ENCODE measurements at regions not wholly inside any gene's neighbourhood (a gene's known extent, or its start where the extent isn't known, plus 50 kb on each side); places are given as distances from the start of the nearest gene placed in this dataset.

DNA sequence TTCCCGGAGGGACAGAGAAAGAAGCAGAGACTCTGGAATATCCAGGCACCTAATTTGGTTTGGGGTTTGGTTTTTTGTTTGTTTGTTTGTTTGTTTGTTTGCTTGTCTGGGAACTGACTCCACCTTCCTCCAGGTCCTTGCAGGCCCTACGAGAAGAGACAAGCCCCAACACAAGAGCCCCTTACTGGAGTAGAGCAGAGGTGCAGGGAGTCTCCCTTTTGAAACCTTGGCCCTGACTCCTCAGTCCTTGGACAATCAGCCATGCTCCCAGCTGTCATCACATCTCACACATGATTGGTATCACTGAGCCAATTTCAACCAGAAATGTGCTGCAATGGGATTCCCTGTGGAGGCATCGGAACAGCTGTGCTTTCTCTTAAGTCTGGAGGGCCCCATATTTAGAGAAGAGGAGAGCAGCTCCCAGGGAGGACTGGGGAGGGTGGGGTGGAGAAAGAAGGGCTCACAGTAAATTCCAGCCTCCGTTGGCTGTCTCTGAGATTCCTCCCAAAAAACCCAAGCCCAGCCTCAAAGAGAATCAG, 279.9 kb upstream of the NCKAP5 start:
- peaks cover 6% of the 10 kb centered on the region; the same call in 1 of the 2 replicates for H3K27me3 ChIP-seq (ENCODE audit: insufficient read depth, low read length)
- H3K79me2 ChIP-seq (ENCODE audit: insufficient read depth, low read length) = no peaks in the 10 kb centered on the region
- intact Hi-C loops (cut with micrococcal nuclease) = loop anchor here (10.0 kb wide), 2 partner anchors 673 to 1173 kb away; partner anchors contain the start of gene LYPD1
- H3K4me3 ChIP-seq (replicated peaks in 1 of 2; ENCODE audit: low read depth in 1 of 2, low read length in 2 of 2) = no peak overlapping the region
- no TSS peak for BruUV-seq (replicated peaks)
- H3K4me2 ChIP-seq (ENCODE audit: low read length) = no peak overlapping the region
- TF ChIP-seq, protein P1, sequence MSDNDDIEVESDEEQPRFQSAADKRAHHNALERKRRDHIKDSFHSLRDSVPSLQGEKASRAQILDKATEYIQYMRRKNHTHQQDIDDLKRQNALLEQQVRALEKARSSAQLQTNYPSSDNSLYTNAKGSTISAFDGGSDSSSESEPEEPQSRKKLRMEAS (IDR thresholded peaks at IDR 0.05) = no peak
- TF ChIP-seq JUND (IDR thresholded peaks at IDR 0.05) (no peak), CEBPB (IDR thresholded peaks at IDR 0.05; ENCODE audit: low read depth) (no peak), ZNF274 (IDR thresholded peaks at IDR 0.05; ENCODE audit: low read depth, low read length) (no peak), POLR2AphosphoS5 (IDR thresholded peaks at IDR 0.05; ENCODE audit: low read depth, low read length) (no peak), REST (IDR thresholded peaks at IDR 0.05; ENCODE audit: low read depth) (no peak), YY1 (IDR thresholded peaks at IDR 0.05; ENCODE audit: extremely low read depth, insufficient replicate concordance, low read depth, low read length) (no peak), SRF (IDR thresholded peaks at IDR 0.05; ENCODE audit: low read depth) (no peak), SP1 (IDR thresholded peaks at IDR 0.05; ENCODE audit: low read depth) (no peak), POLR2A (IDR thresholded peaks at IDR 0.05; ENCODE audit: borderline replicate concordance, extremely low read depth, insufficient read depth, insufficient read length) (no peak), FOSL1 (IDR thresholded peaks at IDR 0.05; ENCODE audit: low read depth) (no peak), ELF1 (IDR thresholded peaks at IDR 0.05; ENCODE audit: borderline replicate concordance, low read depth) (no peak), TCF7L2 (IDR thresholded peaks at IDR 0.05; ENCODE audit: borderline replicate concordance, extremely low read depth, insufficient read depth, insufficient read length) (no peak), EGR1 (IDR thresholded peaks at IDR 0.05; ENCODE audit: low read depth) (no peak), EZH2phosphoT487 (IDR thresholded peaks at IDR 0.05; ENCODE audit: borderline replicate concordance) (no peak), CBX3 (IDR thresholded peaks at IDR 0.05; ENCODE audit: low read depth) (no peak), SIN3A (IDR thresholded peaks at IDR 0.05; ENCODE audit: low read depth) (no peak), EZH2 (IDR thresholded peaks at IDR 0.05) (no peak)
- TF ChIP-seq, protein P2, sequence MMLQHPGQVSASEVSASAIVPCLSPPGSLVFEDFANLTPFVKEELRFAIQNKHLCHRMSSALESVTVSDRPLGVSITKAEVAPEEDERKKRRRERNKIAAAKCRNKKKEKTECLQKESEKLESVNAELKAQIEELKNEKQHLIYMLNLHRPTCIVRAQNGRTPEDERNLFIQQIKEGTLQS (IDR thresholded peaks at IDR 0.05) = no peak
- TF ChIP-seq, protein P3, sequence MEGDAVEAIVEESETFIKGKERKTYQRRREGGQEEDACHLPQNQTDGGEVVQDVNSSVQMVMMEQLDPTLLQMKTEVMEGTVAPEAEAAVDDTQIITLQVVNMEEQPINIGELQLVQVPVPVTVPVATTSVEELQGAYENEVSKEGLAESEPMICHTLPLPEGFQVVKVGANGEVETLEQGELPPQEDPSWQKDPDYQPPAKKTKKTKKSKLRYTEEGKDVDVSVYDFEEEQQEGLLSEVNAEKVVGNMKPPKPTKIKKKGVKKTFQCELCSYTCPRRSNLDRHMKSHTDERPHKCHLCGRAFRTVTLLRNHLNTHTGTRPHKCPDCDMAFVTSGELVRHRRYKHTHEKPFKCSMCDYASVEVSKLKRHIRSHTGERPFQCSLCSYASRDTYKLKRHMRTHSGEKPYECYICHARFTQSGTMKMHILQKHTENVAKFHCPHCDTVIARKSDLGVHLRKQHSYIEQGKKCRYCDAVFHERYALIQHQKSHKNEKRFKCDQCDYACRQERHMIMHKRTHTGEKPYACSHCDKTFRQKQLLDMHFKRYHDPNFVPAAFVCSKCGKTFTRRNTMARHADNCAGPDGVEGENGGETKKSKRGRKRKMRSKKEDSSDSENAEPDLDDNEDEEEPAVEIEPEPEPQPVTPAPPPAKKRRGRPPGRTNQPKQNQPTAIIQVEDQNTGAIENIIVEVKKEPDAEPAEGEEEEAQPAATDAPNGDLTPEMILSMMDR (IDR thresholded peaks at IDR 0.05 in 2 of 3, conservative IDR thresholded peaks at IDR 0.05 in 1 of 3; ENCODE audit: borderline replicate concordance in 1 of 3, insufficient read depth in 1 of 3, low read depth in 2 of 3, low read length in 2 of 3) = no peak
- ATAC-seq (no peak), DNase-seq (ENCODE audit: low read depth, low spot score) (no peak)
- CTCF ChIA-PET = no interaction called here
- no peak overlapping the region for H3K9ac ChIP-seq (ENCODE audit: low read length)
- H3K36me3 ChIP-seq (ENCODE audit: control insufficient read depth in 1 of 2, insufficient read depth in 2 of 2, low read length in 2 of 2) = no peaks in the 10 kb centered on the region
- H3K4me1 ChIP-seq (ENCODE audit: control insufficient read depth in 1 of 2, insufficient read depth in 2 of 2, low read length in 2 of 2) = no peaks in the 10 kb centered on the region
- no peaks in the 10 kb centered on the region for H4K20me1 ChIP-seq (ENCODE audit: insufficient read depth)
- H3K9me2 ChIP-seq (ENCODE audit: insufficient read depth) = no peaks in the 10 kb centered on the region
- H2AFZ ChIP-seq (ENCODE audit: low read depth, low read length, poor library complexity, severe bottlenecking) = no peak overlapping the region
- H3K9me3 ChIP-seq (ENCODE audit: control insufficient read depth in 1 of 2, insufficient read depth in 1 of 2, low read depth in 1 of 2, low read length in 2 of 2) = no peaks in the 10 kb centered on the region
- RAD21 ChIA-PET (ENCODE audit: low non-redundant PET in 1 of 2, low total read pairs in 2 of 2, uncharacterized antibody in 2 of 2, unreplicated experiment in 2 of 2) = no interaction called here
- no peak overlapping the region for H3K27ac ChIP-seq (ENCODE audit: low read depth, low read length)
- POLR2A ChIA-PET = no interaction called here
